GM21360 (cell line): ENCODE measurements at regions not wholly inside any gene's neighbourhood (a gene's known extent, or its start where the extent isn't known, plus 50 kb on each side); places are given as distances from the start of the nearest gene placed in this dataset.

Experiments used
- ATAC-seq: cut with Tn5 transposase; IDR thresholded peaks from one replicate; pipeline ENCODE4 v1.9.1; 2021; ENCODE audit warnings: mild to moderate bottlenecking, moderate library complexity; ENCODE audit not compliant: unreplicated experiment

DNA sequence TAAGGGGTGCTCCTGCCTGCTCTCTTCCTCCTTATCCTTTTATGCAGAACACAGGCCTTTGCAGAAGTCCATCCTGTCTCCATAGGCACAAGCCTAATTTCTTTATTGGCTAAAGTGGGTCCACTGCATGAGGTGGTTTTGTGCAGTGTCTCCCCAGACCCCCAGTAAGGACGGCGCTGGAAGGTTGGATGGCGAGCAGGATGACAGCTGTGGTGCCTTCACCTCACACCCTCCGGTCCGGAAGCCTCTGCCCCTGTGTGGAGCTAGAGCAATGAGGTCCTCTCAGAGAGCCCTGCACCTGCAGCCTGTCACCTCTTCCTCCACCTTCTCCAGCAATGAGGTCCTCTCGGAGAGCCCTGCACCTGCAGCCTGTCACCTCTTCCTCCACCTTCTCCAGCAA, 393.7 kb upstream of the IRX1 start:
- ATAC-seq, result no peak

DNA sequence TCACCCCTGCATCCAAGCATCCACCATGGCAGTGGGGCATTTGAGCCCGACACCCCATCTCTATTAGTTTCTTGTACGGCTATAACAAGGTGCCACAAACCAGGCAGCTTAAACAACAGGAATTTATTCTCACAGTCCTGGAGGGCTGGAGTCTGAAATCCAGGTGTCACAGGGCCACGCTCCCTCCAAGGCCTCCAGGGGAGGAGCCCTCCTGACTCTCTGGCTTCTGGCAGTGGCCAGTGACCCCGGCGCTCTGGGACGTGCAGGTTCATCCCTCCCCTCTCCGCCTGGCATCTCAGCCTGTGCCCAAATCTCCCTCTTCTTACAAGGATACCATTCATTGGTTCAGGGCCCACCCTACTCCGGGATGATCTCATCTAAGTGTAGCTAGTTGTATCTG, 394.5 kb upstream of the IRX1 start:
- no peak for ATAC-seq

DNA sequence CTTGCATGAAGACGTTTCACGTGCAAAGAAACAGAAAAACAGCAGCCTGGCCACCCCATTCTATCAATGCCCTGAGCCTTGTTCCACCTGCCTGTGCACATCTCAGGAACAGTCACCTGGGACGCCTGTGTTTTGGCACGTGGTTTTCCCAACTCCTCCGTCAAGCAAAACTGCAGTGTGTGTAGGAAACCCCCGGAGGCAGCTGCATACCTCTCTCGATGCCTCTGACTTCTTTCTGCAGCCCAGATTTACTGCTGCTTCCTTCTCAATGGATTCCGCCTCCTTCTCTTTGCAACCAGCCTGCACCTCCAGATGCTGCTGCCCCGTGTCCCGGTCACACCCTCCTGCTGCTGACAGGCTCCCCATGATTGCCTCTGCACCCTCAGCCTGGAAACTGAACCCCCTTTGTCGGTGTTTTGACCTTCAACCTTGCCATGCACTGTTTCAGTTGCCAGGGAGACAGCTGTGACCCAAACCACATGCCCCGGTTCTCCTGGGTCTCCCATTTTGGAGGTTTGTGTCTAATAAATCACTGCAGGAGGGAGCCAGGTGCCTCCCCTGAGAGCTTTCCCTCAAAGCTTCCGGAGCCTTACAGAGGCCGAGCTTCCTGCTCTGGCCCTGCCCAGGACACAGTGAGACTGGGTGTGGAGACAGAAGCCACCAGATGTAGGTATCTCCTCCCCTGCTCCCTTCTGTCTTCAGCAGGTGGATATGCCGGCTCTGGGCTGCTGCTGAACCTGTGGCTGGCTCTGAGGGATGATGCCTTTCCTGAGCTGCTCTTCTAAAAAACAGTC, 395.5 kb upstream of the IRX1 start:
- ATAC-seq, result no peak

DNA sequence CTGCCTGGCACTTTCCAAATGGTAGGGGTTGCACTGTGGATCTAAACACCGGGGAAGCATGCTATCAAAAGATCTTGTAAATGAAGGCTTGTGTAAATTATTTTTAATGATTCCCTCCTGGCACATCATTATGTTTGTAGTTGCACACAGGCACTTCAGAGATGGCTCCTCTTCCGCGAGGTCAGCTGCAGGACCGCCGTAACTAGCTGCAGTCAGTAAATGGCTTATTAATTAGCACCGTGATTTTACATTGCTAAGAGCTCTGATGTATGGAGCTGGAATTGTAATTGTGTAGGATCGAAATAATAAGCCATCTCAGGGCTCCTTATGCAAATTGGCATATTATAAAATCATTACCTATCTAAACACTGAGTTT, 397.6 kb upstream of the IRX1 start:
- no peak for ATAC-seq

DNA sequence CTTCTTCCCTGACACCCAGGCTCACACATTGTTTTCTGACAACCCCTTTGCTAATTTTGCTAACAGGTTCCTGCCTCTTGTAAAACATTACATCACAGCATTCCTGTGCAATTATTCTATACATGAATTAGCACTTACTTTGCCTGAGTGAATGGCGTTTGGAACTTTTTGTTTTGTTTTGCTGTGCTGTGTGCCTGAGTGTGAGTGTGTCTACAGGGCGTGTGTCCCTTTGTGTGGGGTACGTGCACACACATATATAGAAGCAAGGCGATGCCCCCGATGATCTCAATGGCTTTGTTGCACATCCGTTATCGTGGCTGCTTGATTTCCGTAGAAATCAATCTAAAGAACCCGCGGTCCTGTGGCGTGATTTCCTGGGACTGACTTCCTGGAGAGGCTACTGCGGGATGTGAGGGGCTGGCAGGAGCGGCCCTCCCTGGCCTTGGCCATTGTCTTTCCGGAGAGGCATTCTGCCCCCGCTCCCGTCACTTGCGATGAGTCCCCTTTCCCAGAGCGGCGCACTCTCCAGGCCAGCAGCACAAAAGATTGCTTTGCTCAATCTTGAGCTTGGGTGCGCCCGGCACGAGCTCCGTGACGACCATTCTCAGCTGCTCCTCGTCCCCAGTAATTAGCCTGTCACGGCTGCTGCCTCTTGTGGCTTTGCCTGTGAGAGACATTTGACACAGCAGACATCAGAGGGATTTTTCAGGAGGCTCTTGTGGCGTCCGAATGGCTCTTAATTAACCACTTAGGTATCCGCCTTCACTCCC, 398.1 kb upstream of the IRX1 start:
- no peak for ATAC-seq

DNA sequence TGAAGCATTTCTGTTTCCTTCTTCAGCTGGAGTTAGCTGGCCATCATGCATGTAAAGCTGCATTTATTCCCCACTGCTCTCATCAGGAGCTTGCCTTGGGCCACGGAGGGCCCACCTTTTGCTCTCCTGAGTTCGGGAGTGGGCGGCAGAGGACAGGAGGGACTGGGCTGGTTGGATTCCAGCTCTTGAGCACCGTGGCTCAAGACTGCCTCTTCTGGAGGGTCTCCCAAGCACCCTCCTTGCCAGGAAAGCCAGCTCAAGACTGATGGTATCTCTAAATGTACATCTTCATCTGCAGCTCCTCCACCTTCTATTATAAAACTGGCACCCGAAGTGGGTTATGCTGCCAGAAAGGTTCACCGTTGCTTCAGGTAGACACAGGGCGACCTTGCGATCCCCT, 399.6 kb upstream of the IRX1 start:
- no peak for ATAC-seq

DNA sequence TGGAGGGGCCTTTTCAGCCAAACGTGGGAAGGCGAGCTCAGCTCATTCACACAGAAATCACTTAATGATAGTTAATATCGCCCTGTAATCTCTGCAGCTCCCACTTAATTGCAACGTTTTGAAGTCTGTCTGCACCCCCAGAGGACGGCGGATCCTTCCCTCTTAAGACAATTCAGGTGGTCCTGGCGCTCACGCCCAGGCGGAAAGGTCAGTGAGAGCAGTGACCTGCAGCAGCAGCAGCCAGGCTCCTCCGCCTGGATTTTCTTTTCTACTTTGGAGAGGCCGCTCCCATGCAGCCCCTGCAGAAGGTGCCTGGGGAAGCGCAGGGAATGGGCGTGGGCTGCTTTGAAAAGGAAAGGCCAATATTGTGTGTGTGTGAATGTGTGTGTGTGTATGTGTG, 400.9 kb upstream of the IRX1 start:
- ATAC-seq, result no peak

DNA sequence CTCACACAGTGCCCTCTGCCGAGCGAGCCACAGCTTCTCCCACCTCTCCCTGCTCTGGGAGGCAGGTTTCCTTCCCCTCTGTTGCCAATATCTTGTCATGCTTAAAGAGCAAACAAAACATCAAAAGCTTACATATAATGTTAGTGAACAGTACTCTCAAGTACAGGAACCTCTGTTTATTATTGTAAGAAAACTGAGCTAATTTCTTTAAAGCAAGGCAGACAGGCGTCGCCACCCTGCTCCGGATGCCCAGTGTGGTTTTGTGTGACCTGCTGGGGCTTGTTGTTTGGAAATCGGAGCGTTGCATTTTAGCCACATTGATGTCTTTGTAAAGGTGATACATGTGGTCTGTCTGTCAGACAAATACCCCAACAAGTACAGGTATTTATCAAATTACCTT, 401.4 kb upstream of the IRX1 start:
- ATAC-seq, result no peak

DNA sequence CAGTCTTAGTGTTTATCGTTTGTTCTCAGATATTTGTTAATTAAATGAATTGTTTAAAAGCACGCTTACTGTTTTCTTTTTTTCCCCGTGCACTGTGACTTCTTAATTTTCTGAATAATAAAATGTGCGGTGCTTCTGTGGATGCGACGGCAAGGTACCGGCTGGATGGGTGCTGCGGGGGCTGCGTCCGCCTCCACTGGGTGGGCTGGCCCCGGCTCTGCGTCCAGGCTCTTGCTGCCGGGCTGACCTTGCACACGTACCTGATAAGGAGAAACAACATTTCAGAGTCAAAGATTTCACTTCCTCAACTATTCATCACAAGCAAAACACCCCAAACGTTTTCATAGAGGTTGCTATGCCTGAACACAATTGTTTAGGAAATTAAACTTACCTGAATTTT, 404.0 kb upstream of the IRX1 start:
- ATAC-seq, result no peak

DNA sequence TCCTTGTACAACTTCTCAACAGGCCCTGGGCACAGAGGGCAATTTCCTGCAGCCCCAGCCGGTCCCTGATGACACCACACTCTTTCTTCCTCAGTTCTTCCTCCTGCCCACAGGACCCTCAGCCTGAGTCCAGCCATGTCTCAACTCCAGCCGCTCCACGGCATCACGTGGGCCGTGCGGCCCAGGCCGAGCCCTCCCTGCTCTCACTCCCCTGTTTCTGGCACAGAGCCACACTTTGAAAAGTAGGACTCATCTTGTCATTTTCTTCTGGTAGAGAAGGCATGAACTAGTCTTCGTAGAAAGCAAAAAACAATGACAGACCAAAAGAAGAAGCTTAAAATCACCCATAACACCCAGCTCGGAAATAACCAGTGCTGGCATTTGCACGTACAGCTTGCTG, 404.7 kb upstream of the IRX1 start:
- ATAC-seq, result no peak

DNA sequence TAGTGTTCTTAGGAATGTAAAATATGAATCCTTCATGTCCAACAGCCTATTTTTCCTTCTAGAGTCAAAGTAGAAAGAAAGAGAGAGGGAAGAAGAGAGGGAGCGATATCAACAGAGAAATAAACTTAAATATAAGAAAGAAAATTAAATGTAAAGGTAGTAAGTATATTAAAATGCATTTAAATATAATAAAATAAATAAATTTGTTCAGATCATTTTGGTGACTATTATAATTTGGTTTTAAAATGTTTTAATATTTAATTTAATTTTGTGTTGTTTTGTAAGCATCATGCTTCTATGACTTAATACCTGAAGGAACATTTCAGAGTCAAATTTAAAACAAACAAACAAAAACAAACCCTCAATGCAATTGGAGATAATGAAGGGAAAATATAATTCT, 405.2 kb upstream of the IRX1 start:
- no peak for ATAC-seq

DNA sequence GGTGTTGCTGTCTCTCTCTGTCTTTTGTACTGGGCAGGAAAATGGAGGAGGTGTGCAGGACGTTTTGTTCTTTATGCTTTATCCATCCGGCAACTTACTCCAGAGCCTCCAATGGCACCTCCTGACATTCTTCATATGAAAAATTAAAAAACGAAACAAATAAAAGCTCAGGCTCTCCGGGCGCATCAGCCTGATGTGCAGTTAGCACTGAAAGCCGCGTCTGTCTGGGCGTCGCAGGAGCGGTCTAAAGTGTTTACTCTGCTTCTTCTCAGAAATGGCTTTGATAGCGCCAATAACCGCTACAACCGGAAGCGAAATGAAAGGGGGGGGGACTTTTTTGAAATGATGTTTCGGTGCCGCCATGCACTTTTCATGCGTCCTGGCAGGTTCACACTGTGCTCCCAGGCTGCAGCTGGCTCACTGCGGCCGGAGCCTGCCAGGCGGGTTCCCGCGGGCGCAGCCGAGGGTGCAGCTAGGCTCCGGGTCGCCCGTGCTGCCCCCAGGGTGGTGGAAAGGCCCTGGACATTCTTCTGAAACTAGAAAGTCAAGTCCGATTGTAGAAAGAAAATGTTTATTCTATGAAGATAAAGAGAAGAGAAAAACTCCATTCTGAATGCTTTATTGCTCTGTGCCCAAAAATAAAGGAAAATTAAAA, 407.7 kb upstream of the IRX1 start:
- ATAC-seq, result no peak

DNA sequence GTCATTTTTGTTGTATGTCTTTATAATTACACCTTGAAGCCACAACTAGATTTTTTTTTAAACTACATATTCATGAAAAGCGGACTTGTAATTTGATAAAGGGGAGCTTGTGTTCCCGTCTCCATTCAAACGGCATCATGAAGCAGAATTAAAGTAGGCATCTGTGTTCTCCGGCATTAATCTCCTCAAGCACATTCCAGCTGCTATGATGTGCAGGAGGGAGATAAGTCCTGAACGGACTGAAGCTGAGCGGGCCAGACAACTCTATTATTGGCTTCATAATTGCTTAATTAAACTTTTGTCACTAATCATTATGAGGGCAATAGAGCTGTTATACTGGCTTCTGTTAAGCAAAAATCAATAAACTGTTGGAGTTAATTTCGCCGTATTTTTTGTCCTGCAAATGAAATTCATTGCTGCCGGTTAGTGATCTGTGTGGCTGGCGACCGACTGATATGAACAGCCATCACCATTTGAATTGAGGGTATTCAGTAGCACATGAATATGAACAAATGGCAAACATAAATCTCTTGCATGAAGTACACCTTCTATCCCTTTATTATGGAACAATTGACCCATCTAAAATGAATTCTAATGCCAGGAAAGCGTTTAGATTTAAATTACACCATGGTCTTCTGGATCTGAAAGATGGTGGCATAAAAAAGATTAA, 408.8 kb upstream of the IRX1 start:
- ATAC-seq, result no peak

DNA sequence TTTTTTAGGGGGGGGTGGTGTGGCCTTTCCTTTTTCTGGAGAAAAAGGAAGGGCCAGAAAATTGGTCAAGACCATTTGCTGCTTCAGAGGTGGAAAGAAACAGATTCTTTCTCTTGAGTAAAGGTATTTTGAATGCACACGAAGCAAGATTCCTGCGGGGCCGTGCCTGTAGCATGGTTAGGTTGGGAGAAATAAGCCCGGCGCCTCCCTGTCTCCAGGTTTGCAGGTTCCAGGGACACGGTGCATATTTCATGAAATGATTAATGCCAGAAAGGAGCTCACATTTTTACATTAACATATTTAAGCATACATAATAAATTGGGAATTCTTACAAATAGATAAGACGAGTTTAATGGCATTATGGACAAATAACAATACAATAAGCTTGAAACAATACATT, 409.5 kb upstream of the IRX1 start:
- no peak for ATAC-seq

DNA sequence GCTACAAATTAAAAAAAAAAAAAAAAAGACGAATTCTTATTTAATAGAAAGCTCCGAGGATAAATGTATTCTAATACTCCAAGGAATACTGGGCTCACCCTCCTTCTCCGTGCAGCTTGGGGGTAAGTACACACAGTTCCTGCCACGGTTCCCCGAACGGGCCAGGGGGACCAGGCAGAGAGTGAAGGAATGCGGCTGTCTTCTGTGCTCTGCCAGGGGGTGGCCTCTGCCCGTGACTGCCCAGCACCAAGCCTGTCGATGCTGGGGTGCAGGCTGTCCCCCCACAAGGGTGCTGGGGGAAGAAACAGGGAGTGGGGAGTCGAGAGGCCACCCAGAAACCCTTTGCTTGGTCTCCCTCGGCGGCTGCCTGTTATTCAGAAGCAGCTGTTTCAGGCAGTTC, 410.1 kb upstream of the IRX1 start:
- ATAC-seq, result no peak

DNA sequence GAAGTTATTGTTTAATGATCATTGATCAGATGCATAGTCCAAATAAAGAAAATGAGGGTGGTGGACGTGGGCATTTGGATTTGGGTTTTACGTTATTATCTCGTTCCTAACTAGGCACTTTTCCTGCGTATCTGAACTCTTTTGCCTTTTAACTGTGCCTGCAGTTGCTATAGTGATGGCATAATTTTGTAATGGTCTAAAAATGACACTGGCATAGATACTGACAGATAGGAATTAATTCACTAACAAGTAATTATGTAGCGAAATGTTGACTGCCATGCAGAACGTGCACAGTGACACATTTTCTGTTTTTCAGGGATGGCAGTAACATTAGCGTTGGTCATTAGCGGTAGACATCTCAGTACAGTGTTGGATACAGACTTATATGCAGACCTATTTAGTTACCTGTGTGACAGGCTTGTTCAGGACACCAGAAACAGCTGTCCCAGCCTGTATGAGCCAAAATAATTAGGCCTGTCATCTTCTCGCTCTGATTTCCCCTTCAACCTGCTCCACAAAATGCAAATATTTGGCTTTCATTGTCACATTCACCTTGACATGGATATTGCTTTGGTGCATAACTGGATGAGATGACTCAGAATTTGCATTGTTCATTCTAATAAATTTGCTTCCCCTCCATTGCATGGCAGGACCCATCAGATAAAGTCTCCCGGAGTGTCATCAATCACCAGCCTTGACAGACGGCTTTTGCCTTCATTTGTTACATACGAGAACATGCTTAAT, 413.3 kb upstream of the IRX1 start:
- no peak for ATAC-seq

DNA sequence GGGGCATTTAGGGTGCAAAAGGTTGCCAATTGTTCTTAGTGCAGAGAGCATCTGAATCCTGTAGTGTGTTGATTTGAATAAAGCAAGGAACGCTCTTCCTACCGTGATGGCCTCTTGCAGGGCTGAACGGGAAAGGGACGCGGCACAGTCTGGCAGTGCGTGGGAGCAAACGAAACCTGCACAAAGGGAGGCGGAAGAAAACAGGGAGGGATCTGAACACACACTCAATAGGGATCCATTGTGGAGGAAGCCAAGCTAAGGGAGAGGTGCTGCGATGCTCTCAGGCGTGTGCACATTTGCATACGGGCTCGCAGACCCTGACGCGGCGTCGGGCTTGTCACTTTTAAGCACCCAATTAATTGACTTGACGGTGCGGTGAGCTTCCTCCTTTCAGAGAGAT, 414.0 kb upstream of the IRX1 start:
- no peak for ATAC-seq

DNA sequence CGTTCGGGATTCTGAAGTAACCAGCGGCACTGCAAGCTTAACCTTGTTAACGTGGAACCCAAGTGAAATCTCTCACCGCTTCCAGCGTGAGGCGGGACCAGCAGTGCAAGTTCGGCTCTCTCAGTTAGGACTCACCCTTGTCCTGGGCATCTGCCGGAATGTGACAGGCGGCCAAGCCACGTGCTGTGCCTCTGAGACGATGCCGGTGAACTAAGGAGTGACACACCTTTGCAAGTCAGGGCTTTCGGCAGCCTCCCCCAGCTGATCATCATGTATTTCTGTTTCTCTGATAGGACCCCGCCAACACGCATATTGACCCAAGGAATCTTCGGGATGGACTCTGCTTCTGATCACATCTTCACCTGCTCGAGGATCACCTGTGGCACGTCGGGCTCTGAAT, 415.0 kb upstream of the IRX1 start:
- no peak for ATAC-seq

DNA sequence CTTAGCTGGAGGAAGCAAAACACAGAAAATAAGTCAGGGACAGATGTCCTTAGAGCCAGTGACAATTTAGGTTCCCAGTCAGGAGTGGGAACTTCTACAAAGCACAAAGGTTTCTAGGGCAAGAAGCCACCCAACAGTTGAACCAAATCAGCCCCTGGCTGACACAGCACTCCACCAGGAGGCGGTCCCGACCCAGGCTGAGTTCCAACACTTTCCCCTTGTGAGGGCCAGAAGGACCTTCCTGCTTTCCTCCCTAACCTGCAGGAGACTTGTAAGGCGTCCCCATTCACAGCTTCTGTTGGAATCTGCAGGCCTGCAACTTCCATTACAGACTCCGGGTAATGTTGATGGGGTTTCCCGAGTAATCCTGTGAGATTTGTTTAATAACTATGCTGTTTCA, 416.4 kb upstream of the IRX1 start:
- no peak for ATAC-seq

DNA sequence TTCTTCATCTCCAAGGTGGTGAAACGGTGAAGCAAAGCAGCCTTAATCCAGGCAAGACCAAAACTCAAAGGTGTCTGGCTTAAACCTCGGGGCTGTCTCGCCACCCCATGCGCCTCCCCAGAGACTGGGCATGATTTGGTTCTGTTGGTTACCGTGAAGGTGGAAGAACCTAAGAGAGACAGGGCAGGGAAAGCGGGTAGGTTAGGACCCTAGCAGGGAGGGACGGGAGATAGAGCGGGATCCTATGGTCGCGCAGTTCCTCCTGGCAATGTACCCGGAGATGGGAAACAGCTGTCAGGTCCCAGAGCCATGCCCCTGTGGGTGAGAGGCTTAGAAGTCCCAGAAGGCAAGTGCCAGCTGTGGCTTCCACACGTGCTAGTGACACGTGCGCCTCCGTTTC, 418.3 kb upstream of the IRX1 start:
- ATAC-seq, result no peak

DNA sequence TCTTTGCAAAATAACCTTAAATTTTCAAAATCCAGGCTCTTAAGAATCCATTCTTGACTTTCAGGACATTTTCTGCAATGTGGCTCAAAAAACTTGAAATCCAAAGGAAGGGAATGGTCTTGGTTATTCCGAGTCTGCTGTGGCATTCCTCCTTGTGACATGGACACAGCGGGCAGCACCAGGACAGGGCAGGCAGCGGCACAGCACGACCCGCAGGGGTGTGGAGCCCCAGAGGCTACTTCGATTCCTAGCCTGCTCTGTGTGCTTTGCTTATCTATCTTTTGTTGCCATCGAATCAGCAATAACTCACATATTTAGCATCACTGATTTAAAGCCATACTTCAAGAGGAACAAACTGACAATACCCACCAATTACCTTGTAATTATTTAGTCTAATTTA, 420.2 kb upstream of the IRX1 start:
- no peak for ATAC-seq
